Liver (tissue), 8 donors: ENCODE measurements at regions not wholly inside any gene's neighbourhood (a gene's known extent, or its start where the extent isn't known, plus 50 kb on each side); places are given as distances from the start of the nearest gene placed in this dataset.

Experiments
- DNase-seq: peaks from one replicate; pipeline ENCODE4 v3.0.0-alpha.2; 2017; ENCODE audit warnings: low spot score
- H3K27ac ChIP-seq, 2 donors: one replicate each; pipeline ENCODE4 v1.7.0; 2013; ENCODE audit warnings: inconsistent platforms in 2 of 2, low read length in 2 of 2, control low read depth in 1 of 2, low read depth in 1 of 2, mild to moderate bottlenecking in 1 of 2
- H3K27me3 ChIP-seq, 4 donors: one replicate each; pipeline versions ENCODE4 v1.6.1 to v1.7.0; 2013; ENCODE audit warnings: low read length in 3 of 4, inconsistent platforms in 1 of 4, mild to moderate bottlenecking in 1 of 4, moderate library complexity in 1 of 4; ENCODE audit not compliant: control insufficient read depth in 4 of 4, insufficient read depth in 4 of 4
- H3K36me3 ChIP-seq, 4 donors: one replicate each; pipeline versions ENCODE4 v1.6.1 to v1.7.0; 2013; ENCODE audit warnings: low read length in 3 of 4, mild to moderate bottlenecking in 3 of 4, low read depth in 1 of 4, moderate library complexity in 1 of 4; ENCODE audit not compliant: control insufficient read depth in 4 of 4, insufficient read depth in 3 of 4
- H3K4me1 ChIP-seq, 4 donors: one replicate each; pipeline versions ENCODE4 v1.6.1 to v1.7.0; 2013; ENCODE audit warnings: low read length in 3 of 4, mild to moderate bottlenecking in 3 of 4, moderate library complexity in 1 of 4; ENCODE audit not compliant: control insufficient read depth in 4 of 4, insufficient read depth in 4 of 4
- H3K4me3 ChIP-seq, 3 donors: one replicate each; pipeline versions ENCODE4 v1.6.1 to v1.7.0; 2013; ENCODE audit warnings: low read length in 3 of 3, control low read depth in 1 of 3, low read depth in 1 of 3, mild to moderate bottlenecking in 1 of 3
- H3K9ac ChIP-seq, 2 donors: one replicate each; pipeline ENCODE4 v1.7.0; 2013; ENCODE audit warnings: low read length in 2 of 2, mild to moderate bottlenecking in 2 of 2, moderate library complexity in 2 of 2, control low read depth in 1 of 2, low read depth in 1 of 2
- H3K9me3 ChIP-seq, 4 donors: one replicate each; pipeline versions ENCODE4 v1.6.1 to v1.7.0; 2013; ENCODE audit warnings: low read length in 3 of 4; ENCODE audit not compliant: control insufficient read depth in 4 of 4
- ATF3 ChIP-seq: IDR thresholded peaks from 2 replicates; pipeline ENCODE4 v1.6.1; 2016; ENCODE audit warnings: antibody characterized with exemption
- EGR1 ChIP-seq, 2 donors: IDR thresholded peaks; 2 replicates each; pipeline ENCODE4 v1.6.1; 2016 to 2018; ENCODE audit warnings: antibody characterized with exemption in 2 of 2, low read depth in 2 of 2
- FOXA2 ChIP-seq: IDR thresholded peaks from 2 replicates; pipeline ENCODE4 v1.6.1; 2016; ENCODE audit warnings: antibody characterized with exemption
- HNF4A ChIP-seq, 2 donors: conservative IDR thresholded peaks; 2 replicates each; pipeline ENCODE4 v1.6.1; 2016; ENCODE audit warnings: antibody characterized with exemption in 2 of 2, mild to moderate bottlenecking in 2 of 2
- HNF4G ChIP-seq: IDR thresholded peaks from 2 replicates; pipeline ENCODE4 v1.6.1; 2016; ENCODE audit warnings: antibody characterized with exemption
- JUND ChIP-seq, 2 donors: IDR thresholded peaks; 2 replicates each; pipeline ENCODE4 v1.6.1; 2016; ENCODE audit warnings: antibody characterized with exemption in 2 of 2
- MAX ChIP-seq: IDR thresholded peaks from 2 replicates; pipeline ENCODE4 v1.6.1; 2016; ENCODE audit warnings: antibody characterized with exemption
- NR2F2 ChIP-seq: IDR thresholded peaks from 2 replicates; pipeline ENCODE4 v1.6.1; 2016; ENCODE audit warnings: antibody characterized with exemption
- RAD21 ChIP-seq, 2 donors: IDR thresholded peaks; 2 replicates each; pipeline ENCODE4 v1.6.1; 2016; ENCODE audit warnings: antibody characterized with exemption in 2 of 2, mild to moderate bottlenecking in 2 of 2
- RXRA ChIP-seq, 2 donors: IDR thresholded peaks; 2 replicates each; pipeline ENCODE4 v1.6.1; 2017 to 2018; ENCODE audit warnings: antibody characterized with exemption in 2 of 2, mild to moderate bottlenecking in 1 of 2
- SP1 ChIP-seq: IDR thresholded peaks from 2 replicates; pipeline ENCODE4 v1.6.1; 2018; ENCODE audit warnings: antibody characterized with exemption, mild to moderate bottlenecking
- TAF1 ChIP-seq: conservative IDR thresholded peaks from 2 replicates; pipeline ENCODE4 v1.6.1; 2016; ENCODE audit warnings: antibody characterized with exemption, mild to moderate bottlenecking
- YY1 ChIP-seq: IDR thresholded peaks from 2 replicates; pipeline ENCODE4 v1.6.1; 2016; ENCODE audit warnings: antibody characterized with exemption, mild to moderate bottlenecking
- WGBS: extraction: QIAGEN DNeasy Blood & Tissue Kit; methylation state at CpG from one replicate; pipeline ENCODE4 v1.1.7; 2013; 5-methylcytosine and 5-hydroxymethylcytosine counted together
- TF ChIP-seq, protein P1 (sequence below): IDR thresholded peaks from 2 replicates; pipeline ENCODE4 v1.6.1; 2016; ENCODE audit warnings: antibody characterized with exemption, mild to moderate bottlenecking
- TF ChIP-seq, protein P2 (sequence below): fragments of 150-350 bp; IDR thresholded peaks from 2 replicates; pipeline ENCODE4 v1.5.1; 2017; ENCODE audit warnings: improper control_type of control experiment, low read depth, low read length; ENCODE audit not compliant: missing input control
- TF ChIP-seq, protein P3 (sequence below): IDR thresholded peaks from 2 replicates; pipeline ENCODE4 v1.6.1; 2016; ENCODE audit warnings: antibody characterized with exemption
- donor health status: healthy.
- donor health status: healthy.
- donor health status: healthy.
- donor health status: healthy.
- donor health status: healthy.

DNA sequence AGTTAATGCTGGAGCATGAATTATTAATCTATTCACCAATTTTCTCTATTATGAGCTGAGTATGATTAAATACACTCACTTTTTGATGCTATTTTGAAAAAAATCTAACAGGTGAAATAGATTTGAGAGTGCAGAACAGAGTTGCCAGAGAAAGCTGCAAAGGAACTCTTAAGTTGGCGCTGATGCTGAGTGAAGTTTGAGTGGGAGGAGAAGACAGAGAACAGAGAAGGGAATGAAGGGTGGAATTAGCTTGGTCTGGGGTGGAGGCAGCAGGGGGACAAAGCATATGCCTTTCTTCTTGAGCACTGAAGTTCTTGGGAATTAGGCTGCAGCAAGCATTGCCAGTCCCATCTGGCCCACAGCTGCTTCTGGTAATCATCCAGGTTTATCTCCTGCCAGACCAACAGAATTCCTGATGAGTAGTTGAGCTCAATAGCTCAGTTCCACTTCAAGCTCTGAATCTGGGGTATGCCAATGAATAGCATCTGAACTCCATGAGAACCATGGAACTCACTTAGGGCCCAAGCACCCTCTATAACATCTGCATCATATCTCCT is 290.1 kb downstream of the HINT1 start:
- 82% methylated on average over 1 of the region's 1 CpG for WGBS
- Histone ChIP-seq H3K27ac (no peak overlapping the region), H3K36me3 (no peaks in the 10 kb centered on the region), H3K27me3 (no peaks in the 10 kb centered on the region), H3K9me3 (no peaks in the 10 kb centered on the region), H3K9ac (no peak overlapping the region), H3K4me3 (no peak overlapping the region), H3K4me1 (no peaks in the 10 kb centered on the region)
- DNase-seq, result no peak
- TF ChIP-seq NR2F2 (no peak), RAD21 (IDR thresholded peaks at IDR 0.05) (no peak), TAF1 (no peak), JUND (IDR thresholded peaks at IDR 0.05) (no peak), HNF4G (no peak), MAX (no peak), EGR1 (IDR thresholded peaks at IDR 0.05; ENCODE audit: low read depth in 2 of 2) (no peak), SP1 (no peak), FOXA2 (no peak), YY1 (no peak), ATF3 (no peak), HNF4A (conservative IDR thresholded peaks at IDR 0.05) (no peak), RXRA (IDR thresholded peaks at IDR 0.05) (no peak)
- TF ChIP-seq, protein P1, sequence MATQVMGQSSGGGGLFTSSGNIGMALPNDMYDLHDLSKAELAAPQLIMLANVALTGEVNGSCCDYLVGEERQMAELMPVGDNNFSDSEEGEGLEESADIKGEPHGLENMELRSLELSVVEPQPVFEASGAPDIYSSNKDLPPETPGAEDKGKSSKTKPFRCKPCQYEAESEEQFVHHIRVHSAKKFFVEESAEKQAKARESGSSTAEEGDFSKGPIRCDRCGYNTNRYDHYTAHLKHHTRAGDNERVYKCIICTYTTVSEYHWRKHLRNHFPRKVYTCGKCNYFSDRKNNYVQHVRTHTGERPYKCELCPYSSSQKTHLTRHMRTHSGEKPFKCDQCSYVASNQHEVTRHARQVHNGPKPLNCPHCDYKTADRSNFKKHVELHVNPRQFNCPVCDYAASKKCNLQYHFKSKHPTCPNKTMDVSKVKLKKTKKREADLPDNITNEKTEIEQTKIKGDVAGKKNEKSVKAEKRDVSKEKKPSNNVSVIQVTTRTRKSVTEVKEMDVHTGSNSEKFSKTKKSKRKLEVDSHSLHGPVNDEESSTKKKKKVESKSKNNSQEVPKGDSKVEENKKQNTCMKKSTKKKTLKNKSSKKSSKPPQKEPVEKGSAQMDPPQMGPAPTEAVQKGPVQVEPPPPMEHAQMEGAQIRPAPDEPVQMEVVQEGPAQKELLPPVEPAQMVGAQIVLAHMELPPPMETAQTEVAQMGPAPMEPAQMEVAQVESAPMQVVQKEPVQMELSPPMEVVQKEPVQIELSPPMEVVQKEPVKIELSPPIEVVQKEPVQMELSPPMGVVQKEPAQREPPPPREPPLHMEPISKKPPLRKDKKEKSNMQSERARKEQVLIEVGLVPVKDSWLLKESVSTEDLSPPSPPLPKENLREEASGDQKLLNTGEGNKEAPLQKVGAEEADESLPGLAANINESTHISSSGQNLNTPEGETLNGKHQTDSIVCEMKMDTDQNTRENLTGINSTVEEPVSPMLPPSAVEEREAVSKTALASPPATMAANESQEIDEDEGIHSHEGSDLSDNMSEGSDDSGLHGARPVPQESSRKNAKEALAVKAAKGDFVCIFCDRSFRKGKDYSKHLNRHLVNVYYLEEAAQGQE, result no peak
- TF ChIP-seq, protein P2, sequence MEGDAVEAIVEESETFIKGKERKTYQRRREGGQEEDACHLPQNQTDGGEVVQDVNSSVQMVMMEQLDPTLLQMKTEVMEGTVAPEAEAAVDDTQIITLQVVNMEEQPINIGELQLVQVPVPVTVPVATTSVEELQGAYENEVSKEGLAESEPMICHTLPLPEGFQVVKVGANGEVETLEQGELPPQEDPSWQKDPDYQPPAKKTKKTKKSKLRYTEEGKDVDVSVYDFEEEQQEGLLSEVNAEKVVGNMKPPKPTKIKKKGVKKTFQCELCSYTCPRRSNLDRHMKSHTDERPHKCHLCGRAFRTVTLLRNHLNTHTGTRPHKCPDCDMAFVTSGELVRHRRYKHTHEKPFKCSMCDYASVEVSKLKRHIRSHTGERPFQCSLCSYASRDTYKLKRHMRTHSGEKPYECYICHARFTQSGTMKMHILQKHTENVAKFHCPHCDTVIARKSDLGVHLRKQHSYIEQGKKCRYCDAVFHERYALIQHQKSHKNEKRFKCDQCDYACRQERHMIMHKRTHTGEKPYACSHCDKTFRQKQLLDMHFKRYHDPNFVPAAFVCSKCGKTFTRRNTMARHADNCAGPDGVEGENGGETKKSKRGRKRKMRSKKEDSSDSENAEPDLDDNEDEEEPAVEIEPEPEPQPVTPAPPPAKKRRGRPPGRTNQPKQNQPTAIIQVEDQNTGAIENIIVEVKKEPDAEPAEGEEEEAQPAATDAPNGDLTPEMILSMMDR, result no peak
- TF ChIP-seq, protein P3, sequence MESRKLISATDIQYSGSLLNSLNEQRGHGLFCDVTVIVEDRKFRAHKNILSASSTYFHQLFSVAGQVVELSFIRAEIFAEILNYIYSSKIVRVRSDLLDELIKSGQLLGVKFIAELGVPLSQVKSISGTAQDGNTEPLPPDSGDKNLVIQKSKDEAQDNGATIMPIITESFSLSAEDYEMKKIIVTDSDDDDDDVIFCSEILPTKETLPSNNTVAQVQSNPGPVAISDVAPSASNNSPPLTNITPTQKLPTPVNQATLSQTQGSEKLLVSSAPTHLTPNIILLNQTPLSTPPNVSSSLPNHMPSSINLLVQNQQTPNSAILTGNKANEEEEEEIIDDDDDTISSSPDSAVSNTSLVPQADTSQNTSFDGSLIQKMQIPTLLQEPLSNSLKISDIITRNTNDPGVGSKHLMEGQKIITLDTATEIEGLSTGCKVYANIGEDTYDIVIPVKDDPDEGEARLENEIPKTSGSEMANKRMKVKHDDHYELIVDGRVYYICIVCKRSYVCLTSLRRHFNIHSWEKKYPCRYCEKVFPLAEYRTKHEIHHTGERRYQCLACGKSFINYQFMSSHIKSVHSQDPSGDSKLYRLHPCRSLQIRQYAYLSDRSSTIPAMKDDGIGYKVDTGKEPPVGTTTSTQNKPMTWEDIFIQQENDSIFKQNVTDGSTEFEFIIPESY, result no peak
